ENCODE measurements at regions not wholly inside any gene's neighbourhood (a gene's known extent, or its start where the extent isn't known, plus 50 kb on each side); places are given as distances from the start of the nearest gene placed in this dataset.

DNA sequence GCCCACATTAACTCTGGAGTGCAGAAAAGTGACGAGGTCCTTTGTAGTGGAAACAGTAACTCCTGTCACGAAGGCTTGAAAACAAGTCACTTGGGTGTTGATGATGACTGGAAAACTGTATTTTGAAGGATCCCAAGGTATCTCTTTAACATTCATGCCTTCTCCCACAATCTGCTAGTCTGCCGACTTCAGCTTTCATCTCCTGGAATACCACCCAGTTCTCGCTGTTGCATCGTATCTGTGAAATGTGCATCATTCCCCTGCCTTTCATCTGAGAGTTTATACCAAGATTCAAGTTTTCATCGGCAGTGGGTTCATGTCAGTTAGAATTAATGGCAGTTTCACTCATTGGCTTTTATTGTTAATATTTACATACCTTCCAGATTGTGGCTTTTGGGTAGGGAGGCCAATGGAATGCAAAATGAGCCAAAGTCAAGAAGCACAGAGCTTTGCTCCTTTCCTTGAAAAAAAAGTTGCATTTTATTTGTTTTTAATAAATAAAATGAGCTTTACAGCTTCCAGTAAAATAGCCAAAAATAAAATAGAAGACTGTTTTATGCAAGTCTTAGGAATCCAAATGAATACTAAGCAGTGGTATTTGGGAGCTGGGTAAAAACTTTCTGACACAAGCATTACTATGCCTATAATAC, 575.2 kb upstream of the WWC1 start:
- BruUV-seq (replicated peaks), result no TSS peak
- FAIRE-seq (no peak), DNase-seq (ENCODE audit: low read depth, low spot score) (no peak)
- dilution Hi-C loops (cut with MboI; ENCODE audit: extremely low pct_ligation_motif_present, low sequenced_read_pairs) (no loop called here), intact Hi-C loops (cut with micrococcal nuclease) (no loop called here)
- CTCF ChIA-PET, result no interaction called here
- no peaks in the 10 kb centered on the region for H3K79me2 ChIP-seq (ENCODE audit: control insufficient read depth, insufficient read depth, low read length)
- H3K27me3 ChIP-seq (ENCODE audit: control insufficient read depth in 2 of 2, insufficient read depth in 2 of 2, low read length in 2 of 2), result no peaks in the 10 kb centered on the region
- no peak overlapping the region for H3K27ac ChIP-seq (ENCODE audit: insufficient read depth, low read depth, low read length)
- H3K9me3 ChIP-seq (replicated peaks; ENCODE audit: control insufficient read depth, insufficient read depth, low read length), result peaks cover 3% of the 10 kb centered on the region
- H3K4me3 ChIP-seq (replicated peaks in 1 of 3; ENCODE audit: insufficient read depth in 1 of 3, low read depth in 1 of 3, low read length in 3 of 3), result no peak overlapping the region
- no peaks in the 10 kb centered on the region for H3K36me3 ChIP-seq (ENCODE audit: control insufficient read depth in 2 of 2, extremely low read depth in 1 of 2, insufficient read depth in 2 of 2, low read length in 2 of 2)
- no peak overlapping the region for H2AFZ ChIP-seq (ENCODE audit: low read depth, low read length)
- no peaks in the 10 kb centered on the region for H4K20me1 ChIP-seq (replicated peaks; ENCODE audit: control insufficient read depth, extremely low read depth, insufficient read depth, low read length)
- no peak overlapping the region for H3K4me2 ChIP-seq (ENCODE audit: insufficient read depth, low read length)
- H3K9ac ChIP-seq (replicated peaks; ENCODE audit: extremely low read depth, insufficient read depth, low read length), result no peak overlapping the region
- no peak for TF ChIP-seq POLR2AphosphoS5 (IDR thresholded peaks at IDR 0.05; ENCODE audit: insufficient read depth, low read depth, low read length)
- TF ChIP-seq POLR2A (IDR thresholded peaks at IDR 0.05; ENCODE audit: low read depth, low read length), result no peak
- TF ChIP-seq JUN (IDR thresholded peaks at IDR 0.05; ENCODE audit: borderline replicate concordance, insufficient read depth, insufficient read length, low read depth), result no peak
- no peak for TF ChIP-seq MYC (IDR thresholded peaks at IDR 0.05; ENCODE audit: low read depth, low read length)
- TF ChIP-seq FOS (IDR thresholded peaks at IDR 0.05; ENCODE audit: borderline replicate concordance, insufficient read depth, low read length), result no peak
- TF ChIP-seq, protein P1, sequence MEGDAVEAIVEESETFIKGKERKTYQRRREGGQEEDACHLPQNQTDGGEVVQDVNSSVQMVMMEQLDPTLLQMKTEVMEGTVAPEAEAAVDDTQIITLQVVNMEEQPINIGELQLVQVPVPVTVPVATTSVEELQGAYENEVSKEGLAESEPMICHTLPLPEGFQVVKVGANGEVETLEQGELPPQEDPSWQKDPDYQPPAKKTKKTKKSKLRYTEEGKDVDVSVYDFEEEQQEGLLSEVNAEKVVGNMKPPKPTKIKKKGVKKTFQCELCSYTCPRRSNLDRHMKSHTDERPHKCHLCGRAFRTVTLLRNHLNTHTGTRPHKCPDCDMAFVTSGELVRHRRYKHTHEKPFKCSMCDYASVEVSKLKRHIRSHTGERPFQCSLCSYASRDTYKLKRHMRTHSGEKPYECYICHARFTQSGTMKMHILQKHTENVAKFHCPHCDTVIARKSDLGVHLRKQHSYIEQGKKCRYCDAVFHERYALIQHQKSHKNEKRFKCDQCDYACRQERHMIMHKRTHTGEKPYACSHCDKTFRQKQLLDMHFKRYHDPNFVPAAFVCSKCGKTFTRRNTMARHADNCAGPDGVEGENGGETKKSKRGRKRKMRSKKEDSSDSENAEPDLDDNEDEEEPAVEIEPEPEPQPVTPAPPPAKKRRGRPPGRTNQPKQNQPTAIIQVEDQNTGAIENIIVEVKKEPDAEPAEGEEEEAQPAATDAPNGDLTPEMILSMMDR (IDR thresholded peaks at IDR 0.05; ENCODE audit: extremely low read depth in 1 of 2, insufficient read depth in 1 of 2, low read depth in 1 of 2, low read length in 2 of 2), result no peak
- no peak for TF ChIP-seq GATA2 (IDR thresholded peaks at IDR 0.05; ENCODE audit: insufficient read depth, insufficient read length, low read depth, low read length)
- TF ChIP-seq, protein P2, sequence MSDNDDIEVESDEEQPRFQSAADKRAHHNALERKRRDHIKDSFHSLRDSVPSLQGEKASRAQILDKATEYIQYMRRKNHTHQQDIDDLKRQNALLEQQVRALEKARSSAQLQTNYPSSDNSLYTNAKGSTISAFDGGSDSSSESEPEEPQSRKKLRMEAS (IDR thresholded peaks at IDR 0.05; ENCODE audit: insufficient read depth, insufficient read length), result no peak
- no peak for TF ChIP-seq EZH2 (IDR thresholded peaks at IDR 0.05; ENCODE audit: borderline replicate concordance, low read depth, low read length, severe bottlenecking)
- no peaks in the 10 kb centered on the region for H3K4me1 ChIP-seq (ENCODE audit: control insufficient read depth, extremely low read depth, insufficient read depth, low read length)
- POLR2A ChIA-PET, result no interaction called here
- H3K9me1 ChIP-seq (replicated peaks; ENCODE audit: control insufficient read depth, extremely low read depth, insufficient read depth, low read length), result no peaks in the 10 kb centered on the region

Measured in endothelial cell of umbilical vein (primary cell).